Osteoblast (primary cell): ENCODE measurements at regions not wholly inside any gene's neighbourhood (a gene's known extent, or its start where the extent isn't known, plus 50 kb on each side); places are given as distances from the start of the nearest gene placed in this dataset.

Source experiments
- DNase-seq: peaks from one replicate; pipeline ENCODE4 v3.0.0; 2011; ENCODE audit warnings: low spot score, mixed read lengths; ENCODE audit not compliant: insufficient read length; ENCODE audit errors: missing footprints
- H2AFZ ChIP-seq: 2 replicates; pipeline ENCODE4 v1.6.0; 2011; ENCODE audit warnings: mild to moderate bottlenecking, low read length
- H3K27ac ChIP-seq: 2 replicates; pipeline ENCODE4 v1.5.1; 2011; ENCODE audit warnings: mild to moderate bottlenecking, low read depth, low read length, moderate library complexity
- H3K27me3 ChIP-seq: 2 replicates; pipeline ENCODE4 v1.6.0; 2012; ENCODE audit warnings: mild to moderate bottlenecking, control low read depth, inconsistent platforms, low read length, moderate library complexity; ENCODE audit not compliant: insufficient read depth
- H3K36me3 ChIP-seq: 2 replicates; pipeline ENCODE4 v1.5.1; 2011; ENCODE audit warnings: mild to moderate bottlenecking, low read length, control low read depth, moderate library complexity; ENCODE audit not compliant: insufficient read depth
- H3K4me1 ChIP-seq: 2 replicates; pipeline ENCODE4 v1.5.1; 2011; ENCODE audit warnings: mild to moderate bottlenecking, low read length, control low read depth, moderate library complexity; ENCODE audit not compliant: insufficient read depth
- H3K4me2 ChIP-seq: 2 replicates; pipeline ENCODE4 v1.6.0; 2011; ENCODE audit warnings: mild to moderate bottlenecking, low read length; ENCODE audit not compliant: insufficient read depth
- H3K4me3 ChIP-seq: fragments of 200-600 bp; sonication (generic); 3 replicates; pipeline ENCODE4 v1.5.1; 2012; ENCODE audit warnings: mild to moderate bottlenecking, low read length, inconsistent platforms; ENCODE audit not compliant: insufficient read depth
- H3K79me2 ChIP-seq: 2 replicates; pipeline ENCODE4 v1.6.0; 2012; ENCODE audit warnings: mild to moderate bottlenecking, low read length, control low read depth, inconsistent platforms; ENCODE audit not compliant: insufficient read depth
- H3K9me3 ChIP-seq: 2 replicates; pipeline ENCODE4 v1.5.1; 2011; ENCODE audit warnings: low read depth, low read length, control low read depth
- H4K20me1 ChIP-seq: 2 replicates; pipeline ENCODE4 v1.6.0; 2012; ENCODE audit warnings: mild to moderate bottlenecking, low read length, control low read depth; ENCODE audit not compliant: insufficient read depth
- TF ChIP-seq, protein P1 (sequence below): IDR thresholded peaks from 2 replicates; pipeline ENCODE4 v1.5.1; 2011; ENCODE audit warnings: mild to moderate bottlenecking, low read depth, low read length, moderate library complexity; ENCODE audit errors: extremely low read depth

DNA sequence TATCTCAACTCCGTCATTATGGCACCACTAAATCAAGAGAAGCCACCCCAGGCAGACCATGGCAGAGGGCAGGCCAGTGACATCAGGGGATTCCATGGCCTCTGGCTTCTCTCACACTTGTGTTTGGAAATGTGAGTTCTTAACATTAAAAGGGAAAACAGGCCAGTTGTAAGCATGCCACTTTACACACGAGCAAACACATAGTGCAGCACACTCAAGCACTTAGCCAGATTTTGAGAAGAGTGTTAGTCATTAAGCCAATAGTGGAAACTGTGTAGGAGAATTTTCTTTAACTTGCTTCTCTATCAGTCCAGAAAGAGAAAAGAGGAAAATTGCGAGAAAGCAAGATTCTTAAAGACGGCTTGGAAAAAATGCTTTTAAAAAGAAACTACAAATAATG lies 401.5 kb downstream of the TDRD3 start:
- H3K4me1 ChIP-seq = no peaks in the 10 kb centered on the region
- no peak overlapping the region for H3K4me3 ChIP-seq
- no peak for DNase-seq
- TF ChIP-seq, protein P1, sequence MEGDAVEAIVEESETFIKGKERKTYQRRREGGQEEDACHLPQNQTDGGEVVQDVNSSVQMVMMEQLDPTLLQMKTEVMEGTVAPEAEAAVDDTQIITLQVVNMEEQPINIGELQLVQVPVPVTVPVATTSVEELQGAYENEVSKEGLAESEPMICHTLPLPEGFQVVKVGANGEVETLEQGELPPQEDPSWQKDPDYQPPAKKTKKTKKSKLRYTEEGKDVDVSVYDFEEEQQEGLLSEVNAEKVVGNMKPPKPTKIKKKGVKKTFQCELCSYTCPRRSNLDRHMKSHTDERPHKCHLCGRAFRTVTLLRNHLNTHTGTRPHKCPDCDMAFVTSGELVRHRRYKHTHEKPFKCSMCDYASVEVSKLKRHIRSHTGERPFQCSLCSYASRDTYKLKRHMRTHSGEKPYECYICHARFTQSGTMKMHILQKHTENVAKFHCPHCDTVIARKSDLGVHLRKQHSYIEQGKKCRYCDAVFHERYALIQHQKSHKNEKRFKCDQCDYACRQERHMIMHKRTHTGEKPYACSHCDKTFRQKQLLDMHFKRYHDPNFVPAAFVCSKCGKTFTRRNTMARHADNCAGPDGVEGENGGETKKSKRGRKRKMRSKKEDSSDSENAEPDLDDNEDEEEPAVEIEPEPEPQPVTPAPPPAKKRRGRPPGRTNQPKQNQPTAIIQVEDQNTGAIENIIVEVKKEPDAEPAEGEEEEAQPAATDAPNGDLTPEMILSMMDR = no peak
- no peaks in the 10 kb centered on the region for H3K36me3 ChIP-seq
- no peaks in the 10 kb centered on the region for H3K27me3 ChIP-seq
- no peaks in the 10 kb centered on the region for H3K9me3 ChIP-seq
- no peaks in the 10 kb centered on the region for H3K79me2 ChIP-seq
- H3K27ac ChIP-seq = no peak overlapping the region
- H4K20me1 ChIP-seq = no peaks in the 10 kb centered on the region
- no peak overlapping the region for H2AFZ ChIP-seq
- no peak overlapping the region for H3K4me2 ChIP-seq

DNA sequence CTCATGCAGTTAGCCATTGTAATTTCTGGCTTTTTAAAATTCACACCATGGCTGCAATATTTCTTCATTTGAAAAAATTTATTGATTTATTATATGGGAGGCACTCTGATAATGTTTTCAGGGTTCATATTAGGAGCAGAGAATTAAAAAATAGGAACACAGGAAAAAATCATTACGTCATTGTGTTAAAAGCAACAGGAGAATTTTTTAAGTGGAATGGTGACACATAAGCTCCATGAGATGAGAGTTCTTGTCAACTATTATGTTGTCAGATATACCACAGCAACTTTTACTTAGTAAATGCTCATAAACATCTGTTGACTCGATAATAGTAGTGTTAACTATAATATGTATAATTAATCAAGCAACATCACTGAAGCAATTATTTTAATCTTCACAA lies 400.1 kb downstream of the TDRD3 start:
- Histone ChIP-seq H3K4me3 (no peak overlapping the region), H3K27ac (no peak overlapping the region), H3K4me1 (no peaks in the 10 kb centered on the region), H3K4me2 (no peak overlapping the region), H2AFZ (no peak overlapping the region), H4K20me1 (no peaks in the 10 kb centered on the region), H3K27me3 (no peaks in the 10 kb centered on the region), H3K36me3 (no peaks in the 10 kb centered on the region), H3K9me3 (no peaks in the 10 kb centered on the region), H3K79me2 (no peaks in the 10 kb centered on the region)
- DNase-seq = no peak
- TF ChIP-seq, protein P1 = no peak

- H4K20me1 ChIP-seq = no peaks in the 10 kb centered on the region
- H3K36me3 ChIP-seq = no peaks in the 10 kb centered on the region
- H3K4me2 ChIP-seq = no peak overlapping the region
- no peaks in the 10 kb centered on the region for H3K27me3 ChIP-seq
- no peak overlapping the region for H2AFZ ChIP-seq
- TF ChIP-seq, protein P1 = no peak
- H3K4me3 ChIP-seq = no peak overlapping the region
- DNase-seq = no peak
- H3K4me1 ChIP-seq = no peaks in the 10 kb centered on the region
- no peaks in the 10 kb centered on the region for H3K79me2 ChIP-seq
- H3K27ac ChIP-seq = no peak overlapping the region
- H3K9me3 ChIP-seq = no peaks in the 10 kb centered on the region
Measured at GRCh38 chr13:60794751-60795150, 397.7 kb downstream of the TDRD3 start.

DNA sequence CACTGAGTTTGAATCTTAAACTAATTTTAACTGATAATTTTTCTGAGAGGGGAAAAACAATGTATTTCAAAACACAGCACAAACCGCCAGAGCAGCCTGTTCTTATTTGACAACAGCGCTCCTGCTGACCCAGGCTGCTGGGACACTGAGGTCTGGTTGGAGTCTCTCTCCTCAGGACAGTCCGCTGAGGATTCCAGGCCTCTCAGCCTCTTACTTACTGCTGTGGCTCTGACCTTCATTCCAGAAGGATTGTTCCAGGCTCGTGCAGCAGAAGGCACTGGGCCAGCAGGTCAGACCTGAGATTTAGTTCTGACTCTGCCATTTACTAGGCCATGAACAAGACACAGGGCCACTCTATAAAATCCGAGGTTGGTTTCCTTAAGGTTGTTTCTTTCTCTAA lies 393.6 kb downstream of the TDRD3 start:
- no peaks in the 10 kb centered on the region for H3K27me3 ChIP-seq
- H3K9me3 ChIP-seq = no peaks in the 10 kb centered on the region
- H3K36me3 ChIP-seq = no peaks in the 10 kb centered on the region
- H3K4me3 ChIP-seq = no peak overlapping the region
- DNase-seq = no peak
- TF ChIP-seq, protein P1 = no peak
- H4K20me1 ChIP-seq = no peaks in the 10 kb centered on the region
- H3K79me2 ChIP-seq = no peaks in the 10 kb centered on the region
- no peak overlapping the region for H3K4me2 ChIP-seq
- no peak overlapping the region for H2AFZ ChIP-seq
- H3K4me1 ChIP-seq = no peaks in the 10 kb centered on the region
- no peak overlapping the region for H3K27ac ChIP-seq
